DMS153 (cell line): ENCODE measurements at regions not wholly inside any gene's neighbourhood (a gene's known extent, or its start where the extent isn't known, plus 50 kb on each side); places are given as distances from the start of the nearest gene placed in this dataset.

Source experiments
- DNase-seq: peaks from one replicate; lab custom pipeline; 2025; lab: John Stamatoyannopoulos, UW

DNA sequence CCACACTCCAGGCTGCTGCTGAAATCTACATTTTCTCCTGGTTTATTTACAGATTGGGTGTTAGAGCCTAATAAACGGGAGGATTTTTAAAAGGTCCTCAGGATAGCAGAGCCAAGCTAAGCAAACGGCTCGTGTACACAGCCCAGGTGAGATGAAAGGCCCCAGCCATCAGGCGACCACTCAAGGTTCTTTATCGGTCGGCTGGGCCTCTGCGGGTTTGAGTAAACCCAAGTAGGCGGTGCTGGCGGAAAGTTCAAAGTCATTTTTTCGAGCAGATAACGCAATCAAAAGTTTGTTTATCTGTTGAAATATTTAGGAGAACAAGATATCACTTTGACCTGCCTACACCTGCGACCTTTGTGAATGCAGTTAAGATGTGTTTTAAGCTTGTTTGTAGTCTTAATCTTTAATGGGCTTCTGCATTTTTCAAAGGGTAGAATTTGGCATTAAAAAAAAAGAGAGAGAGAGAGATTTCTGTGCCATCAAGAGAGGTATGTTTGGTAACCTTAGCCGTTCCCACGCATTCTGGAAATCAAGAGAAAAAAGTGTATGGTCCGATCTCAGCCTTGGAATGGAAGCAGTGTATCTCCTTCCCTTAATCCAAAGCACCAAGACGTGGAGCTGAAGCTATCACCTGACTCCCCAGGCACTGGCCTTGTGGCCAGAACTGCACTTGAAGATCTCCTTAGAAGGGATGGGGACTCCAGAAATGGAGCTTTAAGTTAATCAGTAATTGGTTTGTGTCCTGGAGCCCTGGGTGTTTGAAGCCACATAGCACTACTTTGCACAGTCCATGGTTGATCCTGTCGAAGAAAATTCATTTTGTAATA lies 301.7 kb upstream of the IRX5 start:
- no peak for DNase-seq

- no peak for DNase-seq
These were observed 303.0 kb upstream of the IRX5 start for GRCh38 chr16:54627616-54628015.

DNA sequence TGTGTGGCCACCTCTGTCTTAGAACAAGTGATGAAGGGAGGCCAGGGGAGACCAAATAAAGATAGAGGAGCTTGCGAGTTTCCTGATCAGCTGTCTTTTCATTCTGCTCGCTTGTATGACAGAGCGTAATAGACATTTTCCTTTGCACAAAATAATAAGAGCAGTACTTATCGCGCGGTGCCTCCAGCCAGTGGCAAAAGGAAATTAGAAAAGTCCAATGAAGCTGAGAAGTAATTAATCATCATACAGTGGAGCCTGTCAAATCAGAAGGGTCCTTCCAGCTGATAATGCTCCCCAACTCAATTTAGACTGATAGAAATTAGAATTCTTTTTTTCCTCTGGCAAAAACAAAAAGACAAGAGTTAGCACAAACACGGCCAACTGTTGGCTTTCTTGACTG lies 307.0 kb upstream of the IRX5 start:
- DNase-seq, result no peak

DNA sequence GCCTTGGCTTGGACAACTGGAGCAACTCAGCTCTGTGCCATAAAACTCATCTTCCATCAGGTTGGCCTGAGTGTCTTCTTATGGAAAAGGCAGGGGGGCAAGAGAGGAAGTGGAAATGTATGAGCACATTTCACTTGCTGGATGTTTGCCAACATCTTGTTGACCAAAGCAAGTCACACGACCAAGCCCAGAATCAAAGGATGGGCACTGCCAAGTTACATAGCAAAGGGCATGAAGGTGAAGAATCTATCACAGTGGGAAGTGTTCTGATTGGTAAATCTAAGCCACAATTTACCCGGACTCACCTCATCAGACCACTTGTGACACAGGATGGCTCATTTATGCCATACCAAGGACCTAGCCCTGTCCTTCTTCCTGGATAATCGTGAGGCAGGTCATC lies 310.5 kb upstream of the IRX5 start:
- peak; percentile 5 for DNase-seq

DNA sequence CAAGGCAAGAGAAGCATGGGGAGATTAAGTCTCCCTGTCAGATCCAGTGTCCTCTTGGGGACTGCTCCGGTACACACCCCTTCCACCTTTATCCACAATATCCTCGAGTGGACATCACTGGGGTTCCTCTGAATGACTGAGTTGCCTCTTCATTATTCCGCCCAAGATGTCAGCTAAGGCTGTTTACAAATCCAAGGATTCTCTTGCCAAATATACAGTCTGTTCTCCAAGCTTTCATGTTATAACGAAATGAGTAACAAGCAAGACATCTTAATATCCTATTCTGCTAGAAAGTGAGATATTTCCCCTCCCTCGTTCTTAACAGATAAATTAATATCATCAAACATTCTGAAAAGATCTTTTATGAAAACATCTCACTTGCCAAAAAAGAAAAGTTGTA lies 314.1 kb upstream of the IRX5 start:
- no peak for DNase-seq

DNA sequence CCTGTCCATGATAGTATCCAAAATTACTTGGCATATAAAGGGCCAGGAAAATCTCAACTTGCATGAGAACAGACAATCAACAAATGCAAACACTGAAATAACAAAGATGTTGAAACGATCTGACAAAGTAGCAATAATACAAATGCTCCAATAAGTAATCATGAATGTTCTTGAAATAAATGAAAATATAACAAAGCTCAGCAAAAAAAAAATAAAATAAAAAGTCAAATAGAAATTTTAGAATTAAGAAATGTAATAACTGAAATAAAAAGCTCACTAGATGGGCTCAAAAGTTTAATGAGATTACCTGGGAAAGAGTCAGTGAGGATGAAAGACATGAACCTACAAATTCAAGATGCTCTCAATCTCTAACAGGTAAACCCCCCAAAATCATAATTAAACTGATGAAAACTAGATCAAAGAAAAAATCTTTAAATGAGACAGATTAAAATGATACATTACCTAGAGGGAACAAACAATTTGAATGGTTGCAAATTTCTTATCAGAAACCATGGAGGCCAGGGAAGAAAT lies 319.0 kb upstream of the IRX3 start:
- DNase-seq, result no peak

DNA sequence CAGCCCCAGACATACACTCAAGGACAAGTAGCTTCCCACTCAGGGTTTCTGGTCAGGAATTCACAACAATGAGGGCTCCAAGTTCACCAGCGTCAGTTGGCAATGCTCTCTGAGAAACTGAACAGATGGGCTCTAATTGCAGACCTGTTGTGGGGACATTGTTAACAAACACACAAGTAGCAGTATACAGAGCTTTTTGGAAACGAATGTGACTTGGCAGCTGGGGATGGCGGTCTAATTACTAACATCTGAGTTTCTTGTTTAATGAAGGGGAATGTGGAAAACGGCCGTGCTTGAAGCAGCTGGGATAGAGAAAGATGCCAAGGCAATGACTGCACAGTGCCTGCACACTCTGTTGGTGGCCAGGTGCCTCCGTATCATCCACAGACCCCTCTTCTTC lies 316.1 kb upstream of the IRX3 start:
- DNase-seq, result no peak

- DNase-seq, result no peak
These were observed 310.6 kb upstream of the IRX3 start for GRCh38 chr16:54597222-54597621.

DNA sequence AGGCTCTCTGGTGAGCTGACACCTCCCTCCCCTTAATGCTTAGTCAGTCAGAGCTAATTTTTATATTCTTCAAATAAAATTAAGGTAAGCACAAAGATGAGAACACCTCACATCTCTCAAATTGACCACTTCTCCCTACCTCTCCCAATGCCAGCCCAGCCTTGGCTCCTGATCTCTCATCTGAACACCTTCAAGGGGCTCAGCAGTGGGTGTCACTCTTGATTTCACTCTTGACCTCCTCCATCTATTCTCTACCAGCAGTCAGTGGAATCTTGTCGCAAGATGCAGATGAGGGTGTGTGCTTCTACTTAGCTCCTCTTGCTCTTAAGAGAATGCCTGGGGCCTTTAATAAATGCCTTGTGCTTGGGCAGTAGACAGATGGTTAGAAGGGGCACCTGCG lies 309.0 kb upstream of the IRX3 start:
- DNase-seq, result no peak

- DNase-seq, result no peak
These were observed 308.2 kb upstream of the IRX3 start for GRCh38 chr16:54594601-54595391.

DNA sequence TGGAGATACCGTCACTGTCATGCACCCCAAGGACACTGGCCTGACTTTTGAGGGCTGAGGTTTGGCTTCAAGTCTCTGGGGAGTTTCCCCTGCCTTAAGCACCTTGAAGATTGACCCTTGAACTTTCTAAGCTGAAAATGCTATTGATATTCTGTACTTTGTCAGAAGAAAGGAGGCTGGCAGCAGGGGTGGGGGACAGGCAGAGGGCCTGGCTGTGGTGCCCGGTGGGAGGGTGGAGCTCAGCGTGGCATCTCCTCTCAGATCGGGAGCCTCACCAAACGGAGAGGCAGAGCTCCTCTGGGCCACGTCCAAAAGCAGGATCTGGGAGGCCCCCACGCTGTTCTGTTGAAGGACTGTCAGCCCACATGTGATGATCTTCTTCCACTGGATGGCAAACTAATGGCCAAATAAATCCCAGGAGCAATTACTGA lies 305.2 kb upstream of the IRX3 start:
- no peak for DNase-seq

DNA sequence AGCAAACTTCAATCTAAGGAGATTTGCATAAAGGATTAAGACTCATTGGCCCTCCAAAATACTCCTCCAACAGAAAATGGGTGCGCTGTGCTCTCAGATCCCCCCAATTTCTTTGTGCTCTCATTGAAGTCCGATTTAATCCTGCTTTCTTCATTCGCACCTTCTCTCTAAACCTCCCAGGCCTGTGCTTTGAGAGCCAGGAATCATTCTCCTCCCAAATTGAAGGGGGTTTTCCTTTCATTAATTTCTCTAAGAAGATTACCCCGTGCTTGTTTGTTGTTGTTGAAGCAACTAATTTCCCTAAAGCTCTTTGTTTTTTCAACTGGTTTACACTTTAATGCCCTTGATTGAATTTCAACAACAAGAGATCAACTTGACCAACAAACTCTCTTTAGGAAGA lies 304.2 kb upstream of the IRX3 start:
- DNase-seq, result no peak

DNA sequence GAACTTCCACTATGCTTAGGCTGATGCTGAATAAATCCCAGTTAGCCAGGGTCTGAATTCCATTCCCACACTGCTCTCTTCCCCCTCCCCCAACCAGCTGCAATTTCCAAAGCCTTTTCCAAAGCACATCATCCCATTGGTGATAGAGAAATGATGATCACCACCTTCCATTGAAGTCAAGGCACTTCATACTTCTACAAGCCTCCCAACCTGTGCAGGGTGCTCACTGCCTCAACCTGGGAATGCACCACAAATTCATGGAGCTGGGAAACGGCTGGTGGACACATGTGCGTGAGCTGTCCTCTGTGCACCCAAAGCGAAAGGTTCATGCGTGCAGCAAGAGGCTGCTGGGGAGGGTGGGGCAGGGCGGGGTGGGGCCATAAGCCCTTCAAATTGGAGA lies 302.7 kb upstream of the IRX3 start:
- DNase-seq, result no peak

DNA sequence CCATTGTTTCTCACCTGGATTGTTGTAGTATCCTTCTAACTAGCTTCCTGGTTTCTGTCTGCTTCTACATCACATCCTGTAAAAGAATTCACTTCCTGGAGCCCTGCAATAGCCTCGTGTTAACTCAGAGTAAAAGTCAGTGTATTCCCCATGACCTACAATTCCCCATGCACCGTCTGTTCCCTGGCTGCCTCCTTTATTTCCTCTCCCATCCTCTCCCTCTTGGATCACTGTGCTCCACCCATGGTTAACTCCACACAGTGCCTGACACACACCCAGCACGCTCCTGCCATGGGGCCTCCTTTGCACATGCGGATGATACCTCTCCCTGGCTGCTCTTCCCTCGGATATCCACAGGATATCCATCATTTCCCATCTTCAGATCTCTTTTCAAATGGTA lies 301.4 kb upstream of the IRX3 start:
- peak; percentile 6 for DNase-seq

- no peak for DNase-seq
These were observed 300.6 kb upstream of the IRX3 start for GRCh38 chr16:54587176-54587515.

GRCh38 chr16:54586474-54587175 lies 300.0 kb upstream of the IRX3 start:
- DNase-seq, result no peak

DNA sequence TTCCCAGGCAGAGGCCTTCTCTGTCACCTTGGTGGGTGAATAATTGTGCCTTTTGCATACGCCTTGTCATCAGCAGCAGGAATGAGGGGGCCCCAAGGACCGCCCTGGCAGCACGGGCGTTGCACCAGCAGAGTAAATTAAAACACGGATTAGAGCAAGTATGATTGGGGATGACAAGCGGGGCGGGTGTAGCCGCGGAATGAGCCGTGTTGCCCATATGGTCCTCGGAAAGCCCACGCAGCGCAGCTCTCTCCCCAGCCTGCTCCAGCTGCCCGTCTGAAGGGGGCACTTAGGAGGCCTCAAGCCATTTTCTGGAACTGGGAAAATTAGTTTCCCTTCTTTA lies 299.4 kb upstream of the IRX3 start:
- no peak for DNase-seq

GRCh38 chr16:54585094-54585997 lies 298.8 kb upstream of the IRX3 start:
- no peak for DNase-seq

DNA sequence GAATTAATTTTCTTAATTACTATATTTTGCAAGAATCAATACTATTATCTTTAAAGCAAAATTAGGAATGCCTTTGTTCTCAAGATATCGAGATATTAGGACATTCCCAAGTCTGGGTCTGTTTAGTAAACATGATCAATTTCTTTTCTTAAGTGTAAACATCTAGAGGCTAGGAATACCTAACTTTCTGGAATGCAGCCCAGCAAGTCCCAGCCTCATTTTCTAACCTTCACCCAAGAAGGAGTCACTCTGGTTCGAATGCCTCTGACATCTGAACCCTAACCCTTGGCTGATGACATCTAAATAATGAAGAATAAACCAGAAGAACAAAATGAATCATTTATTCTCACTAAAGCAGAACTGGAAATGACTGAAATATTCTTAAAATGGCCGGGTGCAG lies 297.5 kb upstream of the IRX3 start:
- no peak for DNase-seq

DNA sequence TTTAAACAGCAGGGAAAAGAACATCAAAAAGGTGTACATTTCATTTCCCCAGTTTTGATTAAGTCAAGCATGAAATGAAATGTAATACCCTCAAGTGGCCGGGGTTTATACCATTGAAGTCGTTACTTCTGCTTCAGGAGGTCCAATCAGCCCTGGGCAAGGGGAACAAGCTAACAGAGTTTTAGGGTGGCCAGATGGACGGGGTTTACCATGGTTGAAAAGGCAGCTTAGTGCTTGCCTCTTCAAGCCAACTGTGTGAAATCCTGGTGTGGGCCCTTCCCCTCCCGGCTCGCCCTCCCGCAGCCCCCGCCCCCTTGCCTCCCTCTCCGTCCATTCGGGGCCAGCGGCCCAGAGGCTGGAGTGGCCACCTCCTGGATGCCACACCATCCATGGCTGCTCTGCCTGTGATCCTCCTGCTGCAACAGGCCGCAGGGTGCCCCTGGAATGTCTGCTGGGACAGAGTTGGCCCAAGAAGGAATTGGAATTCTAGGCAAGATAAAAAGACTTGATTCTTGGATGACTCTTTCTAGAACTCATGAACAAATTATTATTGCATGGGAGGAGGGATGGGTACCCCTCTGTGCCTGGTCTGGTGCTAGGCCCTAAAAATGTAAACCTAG lies 296.2 kb upstream of the IRX3 start:
- no peak for DNase-seq

GRCh38 chr16:54579106-54579728 lies 292.6 kb upstream of the IRX3 start:
- no peak for DNase-seq
